ENCODE measurements at regions not wholly inside any gene's neighbourhood (a gene's known extent, or its start where the extent isn't known, plus 50 kb on each side); places are given as distances from the start of the nearest gene placed in this dataset.

- Mint-ChIP-seq H3K27ac (no peak overlapping the region), H3K27me3 (ENCODE audit: insufficient read depth, low read depth) (peaks cover 19% of the 10 kb centered on the region), H3K4me1 (peaks cover 13% of the 10 kb centered on the region), H3K4me3 (no peak overlapping the region), H3K36me3 (no peaks in the 10 kb centered on the region), H3K9me3 (peaks cover 13% of the 10 kb centered on the region)
- H3K4me3 ChIP-seq, result no peak overlapping the region
- H3F3A ChIP-seq (ENCODE audit: low read depth), result no peaks in the 10 kb centered on the region
- no peak overlapping the region for H3K4me2 ChIP-seq
- H3K36me3 ChIP-seq, result no peaks in the 10 kb centered on the region
- no peak for TF ChIP-seq EZH2 (IDR thresholded peaks at IDR 0.05)
- TF ChIP-seq, protein P1, sequence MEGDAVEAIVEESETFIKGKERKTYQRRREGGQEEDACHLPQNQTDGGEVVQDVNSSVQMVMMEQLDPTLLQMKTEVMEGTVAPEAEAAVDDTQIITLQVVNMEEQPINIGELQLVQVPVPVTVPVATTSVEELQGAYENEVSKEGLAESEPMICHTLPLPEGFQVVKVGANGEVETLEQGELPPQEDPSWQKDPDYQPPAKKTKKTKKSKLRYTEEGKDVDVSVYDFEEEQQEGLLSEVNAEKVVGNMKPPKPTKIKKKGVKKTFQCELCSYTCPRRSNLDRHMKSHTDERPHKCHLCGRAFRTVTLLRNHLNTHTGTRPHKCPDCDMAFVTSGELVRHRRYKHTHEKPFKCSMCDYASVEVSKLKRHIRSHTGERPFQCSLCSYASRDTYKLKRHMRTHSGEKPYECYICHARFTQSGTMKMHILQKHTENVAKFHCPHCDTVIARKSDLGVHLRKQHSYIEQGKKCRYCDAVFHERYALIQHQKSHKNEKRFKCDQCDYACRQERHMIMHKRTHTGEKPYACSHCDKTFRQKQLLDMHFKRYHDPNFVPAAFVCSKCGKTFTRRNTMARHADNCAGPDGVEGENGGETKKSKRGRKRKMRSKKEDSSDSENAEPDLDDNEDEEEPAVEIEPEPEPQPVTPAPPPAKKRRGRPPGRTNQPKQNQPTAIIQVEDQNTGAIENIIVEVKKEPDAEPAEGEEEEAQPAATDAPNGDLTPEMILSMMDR (IDR thresholded peaks at IDR 0.05), result no peak
- no peak for TF ChIP-seq EZH2phosphoT487 (IDR thresholded peaks at IDR 0.05)
- H3K9ac ChIP-seq, result no peak overlapping the region
- no peaks in the 10 kb centered on the region for H3K9me3 ChIP-seq (ENCODE audit: low read depth)
- H3K27me3 ChIP-seq, result no peaks in the 10 kb centered on the region
- no peaks in the 10 kb centered on the region for H3K4me1 ChIP-seq
- H3K79me2 ChIP-seq (ENCODE audit: low read depth), result no peaks in the 10 kb centered on the region
- H3K27ac ChIP-seq, result no peak overlapping the region
- no peak for DNase-seq (ENCODE audit: low spot score)
- H4K20me1 ChIP-seq (ENCODE audit: low read depth), result no peaks in the 10 kb centered on the region
- H2AFZ ChIP-seq (replicated peaks), result no peak overlapping the region
Observed at GRCh38 chr4:3669553-3669949, 96.6 kb upstream of the ADRA2C start.

- peaks cover 19% of the 10 kb centered on the region for H3K27me3 Mint-ChIP-seq (ENCODE audit: insufficient read depth, low read depth)
- H3K4me1 ChIP-seq, result no peaks in the 10 kb centered on the region
- no peak overlapping the region for H3K27ac ChIP-seq
- TF ChIP-seq EZH2 (IDR thresholded peaks at IDR 0.05) (no peak), EZH2phosphoT487 (IDR thresholded peaks at IDR 0.05) (no peak)
- TF ChIP-seq, protein P1 (IDR thresholded peaks at IDR 0.05), result no peak
- peaks cover 13% of the 10 kb centered on the region for H3K9me3 Mint-ChIP-seq
- no peak overlapping the region for H3K9ac ChIP-seq
- peaks cover 13% of the 10 kb centered on the region for H3K4me1 Mint-ChIP-seq
- H3K36me3 Mint-ChIP-seq, result no peaks in the 10 kb centered on the region
- H3K4me3 ChIP-seq, result no peak overlapping the region
- H3K27ac Mint-ChIP-seq, result no peak overlapping the region
- no peak overlapping the region for H3K4me2 ChIP-seq
- no peaks in the 10 kb centered on the region for H4K20me1 ChIP-seq (ENCODE audit: low read depth)
- H3F3A ChIP-seq (ENCODE audit: low read depth), result no peaks in the 10 kb centered on the region
- H3K4me3 Mint-ChIP-seq, result no peak overlapping the region
- no peaks in the 10 kb centered on the region for H3K9me3 ChIP-seq (ENCODE audit: low read depth)
- no peaks in the 10 kb centered on the region for H3K79me2 ChIP-seq (ENCODE audit: low read depth)
- H2AFZ ChIP-seq (replicated peaks), result no peak overlapping the region
- H3K27me3 ChIP-seq, result no peaks in the 10 kb centered on the region
- H3K36me3 ChIP-seq, result no peaks in the 10 kb centered on the region
- no peak for DNase-seq (ENCODE audit: low spot score)
Observed at GRCh38 chr4:3668825-3669552, 97.2 kb upstream of the ADRA2C start.

DNA sequence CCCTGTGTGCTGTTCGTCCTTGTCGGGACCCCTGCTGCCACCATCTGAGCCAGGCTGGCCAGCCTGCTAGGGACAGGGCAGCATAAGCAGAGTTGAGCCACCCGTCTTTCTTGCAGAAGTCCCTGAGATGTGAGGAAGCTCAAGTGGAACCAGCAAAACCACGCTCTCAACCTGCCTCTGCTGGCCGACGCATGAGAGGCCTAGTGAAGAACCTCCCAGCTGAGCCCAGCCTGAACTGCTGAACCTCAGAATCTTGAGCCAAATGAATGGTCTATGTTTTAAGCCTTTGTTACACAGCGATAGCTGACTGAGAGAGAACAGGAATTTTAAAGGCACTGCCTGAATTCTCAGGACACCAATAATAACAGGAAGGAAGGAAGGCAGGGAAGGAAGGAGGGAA lies 98.9 kb upstream of the ADRA2C start:
- H3K27me3 Mint-ChIP-seq (ENCODE audit: insufficient read depth, low read depth), result peaks cover 19% of the 10 kb centered on the region
- H3K36me3 Mint-ChIP-seq, result no peaks in the 10 kb centered on the region
- H3F3A ChIP-seq (ENCODE audit: low read depth), result no peaks in the 10 kb centered on the region
- H2AFZ ChIP-seq (replicated peaks), result no peak overlapping the region
- no peaks in the 10 kb centered on the region for H3K27me3 ChIP-seq
- no peaks in the 10 kb centered on the region for H3K4me1 ChIP-seq
- H3K4me3 Mint-ChIP-seq, result no peak overlapping the region
- no peak overlapping the region for H3K4me3 ChIP-seq
- no peak overlapping the region for H3K27ac ChIP-seq
- H3K4me1 Mint-ChIP-seq, result peaks cover 14% of the 10 kb centered on the region
- H4K20me1 ChIP-seq (ENCODE audit: low read depth), result no peaks in the 10 kb centered on the region
- no peaks in the 10 kb centered on the region for H3K79me2 ChIP-seq (ENCODE audit: low read depth)
- H3K9ac ChIP-seq, result no peak overlapping the region
- no peaks in the 10 kb centered on the region for H3K9me3 ChIP-seq (ENCODE audit: low read depth)
- peaks cover 10% of the 10 kb centered on the region for H3K9me3 Mint-ChIP-seq
- no peak for DNase-seq (ENCODE audit: low spot score)
- peak overlapping the region; percentile 10 for H3K27ac Mint-ChIP-seq
- H3K36me3 ChIP-seq, result no peaks in the 10 kb centered on the region
- TF ChIP-seq EZH2phosphoT487 (IDR thresholded peaks at IDR 0.05) (no peak), EZH2 (IDR thresholded peaks at IDR 0.05) (no peak)
- TF ChIP-seq, protein P1 (IDR thresholded peaks at IDR 0.05), result no peak
- H3K4me2 ChIP-seq, result no peak overlapping the region
